Mesendoderm (in vitro differentiated cells): ENCODE measurements at regions not wholly inside any gene's neighbourhood (a gene's known extent, or its start where the extent isn't known, plus 50 kb on each side); places are given as distances from the start of the nearest gene placed in this dataset.

Experiments
- DNase-seq: peaks from one replicate; pipeline ENCODE4 v3.0.0; 2013
- H2AK5ac ChIP-seq: 2 replicates; pipeline ENCODE4 v1.6.1; 2013; ENCODE audit warnings: low read length, inconsistent platforms
- H2BK120ac ChIP-seq: 2 replicates; pipeline ENCODE4 v1.6.1; 2013; ENCODE audit warnings: low read depth, mild to moderate bottlenecking, low read length, moderate library complexity, mixed read lengths
- H2BK15ac ChIP-seq: replicated peaks from 2 replicates; pipeline ENCODE4 v1.6.1; 2013; ENCODE audit warnings: low read depth, mild to moderate bottlenecking, moderate library complexity
- H2BK5ac ChIP-seq: 2 replicates; pipeline ENCODE4 v1.6.1; 2013; ENCODE audit warnings: low read length, inconsistent platforms
- H3K18ac ChIP-seq: 2 replicates; pipeline ENCODE4 v1.6.1; 2013; ENCODE audit warnings: mild to moderate bottlenecking, low read length, mixed read lengths
- H3K23ac ChIP-seq: one replicate; pipeline ENCODE4 v1.6.1; 2013; ENCODE audit warnings: low read length
- H3K27ac ChIP-seq: 2 replicates; pipeline ENCODE4 v1.5.1; 2013; ENCODE audit warnings: low read depth, mild to moderate bottlenecking, inconsistent platforms, low read length, moderate library complexity
- H3K27me3 ChIP-seq: 2 replicates; pipeline ENCODE4 v1.6.1; 2013; ENCODE audit warnings: low read length, control low read depth, mild to moderate bottlenecking, inconsistent platforms; ENCODE audit not compliant: insufficient read depth, poor library complexity
- H3K36me3 ChIP-seq: 2 replicates; pipeline ENCODE4 v1.6.1; 2013; ENCODE audit warnings: low read length, inconsistent platforms; ENCODE audit not compliant: control insufficient read depth, insufficient read depth
- H3K4ac ChIP-seq: one replicate; pipeline ENCODE4 v1.6.1; 2013; ENCODE audit warnings: low read depth, mild to moderate bottlenecking, low read length, moderate library complexity
- H3K4me1 ChIP-seq: 2 replicates; pipeline ENCODE4 v1.6.1; 2013; ENCODE audit warnings: low read depth, low read length, inconsistent platforms; ENCODE audit not compliant: control insufficient read depth
- H3K4me2 ChIP-seq: 2 replicates; pipeline ENCODE4 v1.6.1; 2013; ENCODE audit warnings: low read length
- H3K4me3 ChIP-seq: 2 replicates; pipeline ENCODE4 v1.5.1; 2013; ENCODE audit warnings: mild to moderate bottlenecking, low read length
- H3K56ac ChIP-seq: one replicate; pipeline ENCODE4 v1.6.1; 2013; ENCODE audit warnings: low read length
- H3K79me1 ChIP-seq: 2 replicates; pipeline ENCODE4 v1.6.1; 2013; ENCODE audit warnings: low read length, inconsistent platforms
- H3K79me2 ChIP-seq: 2 replicates; pipeline ENCODE4 v1.6.1; 2013; ENCODE audit warnings: mild to moderate bottlenecking, low read length; ENCODE audit not compliant: control insufficient read depth, insufficient read depth
- H3K9ac ChIP-seq: 2 replicates; pipeline ENCODE4 v1.6.1; 2013; ENCODE audit warnings: low read length, inconsistent platforms
- H4K5ac ChIP-seq: one replicate; pipeline ENCODE4 v1.6.1; 2013; ENCODE audit warnings: low read length
- H4K8ac ChIP-seq: one replicate; pipeline ENCODE4 v1.6.1; 2013; ENCODE audit warnings: low read depth, mild to moderate bottlenecking, control low read depth, low read length, moderate library complexity
- WGBS: extraction: QIAGEN DNeasy Blood & Tissue Kit; methylation state at CpG from one replicate; pipeline ENCODE4 v1.1.7; 2013; ENCODE audit warnings: low lambda C conversion rate, missing lambda C conversion rate; ENCODE audit not compliant: insufficient coverage; ENCODE audit errors: extremely low coverage; 5-methylcytosine and 5-hydroxymethylcytosine counted together

- Histone ChIP-seq H3K23ac (no peak overlapping the region), H3K4me2 (no peak overlapping the region), H3K56ac (no peak overlapping the region), H3K9ac (no peak overlapping the region), H3K79me1 (no peaks in the 10 kb centered on the region), H3K4ac (no peak overlapping the region), H3K36me3 (no peaks in the 10 kb centered on the region), H4K8ac (no peak overlapping the region), H2AK5ac (no peak overlapping the region), H2BK5ac (no peak overlapping the region), H3K27me3 (no peaks in the 10 kb centered on the region), H3K79me2 (no peaks in the 10 kb centered on the region), H3K4me3 (no peak overlapping the region), H3K4me1 (no peaks in the 10 kb centered on the region), H3K18ac (no peak overlapping the region), H2BK15ac (no peak overlapping the region), H3K27ac (no peak overlapping the region), H2BK120ac (no peak overlapping the region), H4K5ac (no peak overlapping the region)
- WGBS, result no CpG with 5 or more reads among the region's 2 CpGs
- DNase-seq, result no peak
Measured at GRCh38 chr4:31053451-31053850, 333.3 kb downstream of the PCDH7 start.

DNA sequence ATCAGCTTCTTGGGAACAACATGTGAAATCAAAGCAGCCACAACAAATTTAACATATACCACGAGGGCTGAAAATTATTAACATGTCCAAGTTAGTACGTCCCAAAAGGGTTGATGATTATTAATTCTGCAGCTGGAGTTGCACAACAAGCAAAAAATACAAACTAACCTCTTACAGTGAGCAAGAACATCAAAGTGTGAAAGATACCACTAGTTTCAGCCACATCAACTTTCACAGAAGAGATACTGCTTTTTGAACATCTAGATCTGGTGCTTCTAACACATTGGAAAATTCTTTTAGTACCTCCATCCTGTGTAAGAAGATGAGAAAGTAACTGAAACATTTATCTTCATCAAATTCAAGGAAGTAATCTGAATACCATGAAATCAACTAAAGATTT lies 334.1 kb downstream of the PCDH7 start:
- Histone ChIP-seq H3K79me1 (no peaks in the 10 kb centered on the region), H3K36me3 (no peaks in the 10 kb centered on the region), H2AK5ac (no peak overlapping the region), H3K4ac (no peak overlapping the region), H3K4me3 (no peak overlapping the region), H2BK120ac (no peak overlapping the region), H3K56ac (no peak overlapping the region), H2BK15ac (no peak overlapping the region), H4K5ac (no peak overlapping the region), H3K18ac (no peak overlapping the region), H3K27ac (no peak overlapping the region), H3K23ac (no peak overlapping the region), H4K8ac (no peak overlapping the region), H2BK5ac (no peak overlapping the region), H3K4me1 (no peaks in the 10 kb centered on the region), H3K79me2 (no peaks in the 10 kb centered on the region), H3K9ac (no peak overlapping the region), H3K4me2 (no peak overlapping the region), H3K27me3 (no peaks in the 10 kb centered on the region)
- DNase-seq, result no peak
- no CpG with 5 or more reads among the region's 2 CpGs for WGBS

- DNase-seq, result no peak
- no peak overlapping the region for H2AK5ac ChIP-seq
- no CpG with 5 or more reads among the region's 2 CpGs for WGBS
- no peak overlapping the region for H4K8ac ChIP-seq
- no peak overlapping the region for H3K56ac ChIP-seq
- H2BK5ac ChIP-seq, result no peak overlapping the region
- no peaks in the 10 kb centered on the region for H3K27me3 ChIP-seq
- H4K5ac ChIP-seq, result no peak overlapping the region
- no peak overlapping the region for H3K4me2 ChIP-seq
- no peak overlapping the region for H2BK120ac ChIP-seq
- H3K18ac ChIP-seq, result no peak overlapping the region
- H3K4ac ChIP-seq, result no peak overlapping the region
- H3K4me1 ChIP-seq, result no peaks in the 10 kb centered on the region
- H3K36me3 ChIP-seq, result no peaks in the 10 kb centered on the region
- no peak overlapping the region for H3K9ac ChIP-seq
- no peak overlapping the region for H3K27ac ChIP-seq
- H3K4me3 ChIP-seq, result no peak overlapping the region
- no peaks in the 10 kb centered on the region for H3K79me1 ChIP-seq
- no peak overlapping the region for H2BK15ac ChIP-seq
- H3K79me2 ChIP-seq, result no peaks in the 10 kb centered on the region
- H3K23ac ChIP-seq, result no peak overlapping the region
Measured at GRCh38 chr4:31058656-31059055, 338.5 kb downstream of the PCDH7 start.

GRCh38 chr4:31059753-31060522 lies 339.8 kb downstream of the PCDH7 start:
- Histone ChIP-seq H2BK120ac (no peak overlapping the region), H3K36me3 (no peaks in the 10 kb centered on the region), H3K4me2 (no peak overlapping the region), H3K27me3 (no peaks in the 10 kb centered on the region), H3K79me1 (no peaks in the 10 kb centered on the region), H3K4me1 (no peaks in the 10 kb centered on the region), H3K4ac (no peak overlapping the region), H3K56ac (no peak overlapping the region), H3K9ac (no peak overlapping the region), H3K18ac (no peak overlapping the region), H2BK15ac (no peak overlapping the region), H3K27ac (no peak overlapping the region), H4K8ac (no peak overlapping the region), H3K23ac (no peak overlapping the region), H4K5ac (no peak overlapping the region), H2AK5ac (no peak overlapping the region), H3K4me3 (no peak overlapping the region), H3K79me2 (no peaks in the 10 kb centered on the region), H2BK5ac (no peak overlapping the region)
- no peak for DNase-seq
- WGBS, result no CpG with 5 or more reads among the region's 2 CpGs

- Histone ChIP-seq H3K18ac (no peak overlapping the region), H3K27ac (no peak overlapping the region), H3K9ac (no peak overlapping the region), H3K4me3 (no peak overlapping the region), H2BK15ac (no peak overlapping the region), H3K27me3 (no peaks in the 10 kb centered on the region), H3K4ac (no peak overlapping the region), H2BK5ac (no peak overlapping the region), H3K56ac (no peak overlapping the region), H3K4me2 (no peak overlapping the region), H2AK5ac (no peak overlapping the region), H3K23ac (no peak overlapping the region), H4K8ac (no peak overlapping the region), H3K4me1 (no peaks in the 10 kb centered on the region), H3K79me2 (no peaks in the 10 kb centered on the region), H2BK120ac (no peak overlapping the region), H3K36me3 (no peaks in the 10 kb centered on the region), H3K79me1 (no peaks in the 10 kb centered on the region), H4K5ac (no peak overlapping the region)
- DNase-seq, result no peak
- no CpG with 5 or more reads among the region's 3 CpGs for WGBS
Measured at GRCh38 chr4:31065086-31065485, 344.9 kb downstream of the PCDH7 start.
